NCI-H1048 (cell line): ENCODE measurements at regions not wholly inside any gene's neighbourhood (a gene's known extent, or its start where the extent isn't known, plus 50 kb on each side); places are given as distances from the start of the nearest gene placed in this dataset.

ENCODE experiments used
- DNase-seq: peaks from one replicate; lab custom pipeline; 2025; lab: John Stamatoyannopoulos, UW

GRCh38 chr12:70154960-70155589 lies 88.2 kb upstream of the CNOT2 start:
- no peak for DNase-seq

DNA sequence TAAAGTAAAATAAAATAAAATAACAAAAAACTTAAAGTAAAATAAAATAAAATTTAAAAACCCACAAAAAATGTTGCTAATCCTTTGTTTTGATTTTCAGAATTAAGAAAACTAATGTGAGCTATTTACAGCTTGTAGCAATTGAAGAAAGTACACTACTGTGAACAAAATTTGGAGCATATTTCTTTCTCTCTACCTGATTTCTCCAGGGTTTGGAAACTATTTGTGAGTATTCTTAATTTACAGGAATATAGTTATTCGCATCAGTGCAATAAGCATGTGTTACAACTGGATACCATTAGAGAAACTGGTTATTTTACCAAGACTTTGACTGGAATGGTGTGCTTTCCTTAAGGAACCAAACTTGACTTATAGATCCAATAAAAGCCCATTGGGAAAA lies 86.1 kb upstream of the CNOT2 start:
- DNase-seq = no peak

GRCh38 chr12:70165450-70165849 lies 77.8 kb upstream of the CNOT2 start:
- no peak for DNase-seq

GRCh38 chr12:70176290-70176689 lies 66.9 kb upstream of the CNOT2 start:
- DNase-seq = no peak

DNA sequence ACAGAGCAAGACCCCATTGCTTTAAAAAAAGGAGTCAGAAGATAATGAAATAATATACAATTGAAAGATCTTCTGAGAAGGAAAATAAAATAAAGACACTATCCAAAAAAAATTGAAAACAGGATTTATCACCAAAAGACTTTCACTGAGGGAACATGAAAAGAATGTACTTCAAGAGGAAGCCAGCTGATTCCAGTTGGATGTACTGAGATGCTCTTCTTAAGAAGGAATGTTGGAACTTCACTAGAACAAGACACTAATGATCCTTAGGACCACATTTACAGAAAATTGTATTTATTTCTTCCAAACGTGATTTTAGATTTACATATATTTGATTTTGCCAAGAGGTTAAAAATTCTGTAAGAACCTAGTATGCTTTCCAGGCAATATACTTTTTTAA lies 65.6 kb upstream of the CNOT2 start:
- no peak for DNase-seq

GRCh38 chr12:70178038-70178437 lies 65.2 kb upstream of the CNOT2 start:
- DNase-seq = no peak

- DNase-seq = no peak
Observed at GRCh38 chr12:70180130-70180529, 63.1 kb upstream of the CNOT2 start.

DNA sequence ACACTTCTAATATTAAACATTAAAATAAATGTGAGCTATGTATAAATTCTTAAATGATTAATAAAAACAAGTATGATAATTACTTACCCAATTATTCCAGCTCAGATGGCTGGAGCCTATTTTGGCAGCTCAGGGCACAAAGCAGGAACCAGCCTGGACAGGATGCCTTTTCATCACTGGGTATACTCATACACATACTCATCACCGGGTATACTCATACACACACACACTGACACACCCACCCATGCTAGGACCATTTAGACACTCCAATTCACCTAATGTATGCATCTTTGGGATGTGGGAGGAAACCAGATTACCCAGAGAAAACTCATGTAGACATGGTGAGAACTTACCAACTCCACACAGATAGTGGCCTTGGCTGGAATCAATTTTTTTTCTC lies 57.9 kb upstream of the CNOT2 start:
- no peak for DNase-seq

GRCh38 chr12:70186436-70186835 lies 56.8 kb upstream of the CNOT2 start:
- no peak for DNase-seq

GRCh38 chr12:70190262-70191010 lies 52.8 kb upstream of the CNOT2 start:
- DNase-seq = no peak
